ENCODE measurements at regions not wholly inside any gene's neighbourhood (a gene's known extent, or its start where the extent isn't known, plus 50 kb on each side); places are given as distances from the start of the nearest gene placed in this dataset.

DNA sequence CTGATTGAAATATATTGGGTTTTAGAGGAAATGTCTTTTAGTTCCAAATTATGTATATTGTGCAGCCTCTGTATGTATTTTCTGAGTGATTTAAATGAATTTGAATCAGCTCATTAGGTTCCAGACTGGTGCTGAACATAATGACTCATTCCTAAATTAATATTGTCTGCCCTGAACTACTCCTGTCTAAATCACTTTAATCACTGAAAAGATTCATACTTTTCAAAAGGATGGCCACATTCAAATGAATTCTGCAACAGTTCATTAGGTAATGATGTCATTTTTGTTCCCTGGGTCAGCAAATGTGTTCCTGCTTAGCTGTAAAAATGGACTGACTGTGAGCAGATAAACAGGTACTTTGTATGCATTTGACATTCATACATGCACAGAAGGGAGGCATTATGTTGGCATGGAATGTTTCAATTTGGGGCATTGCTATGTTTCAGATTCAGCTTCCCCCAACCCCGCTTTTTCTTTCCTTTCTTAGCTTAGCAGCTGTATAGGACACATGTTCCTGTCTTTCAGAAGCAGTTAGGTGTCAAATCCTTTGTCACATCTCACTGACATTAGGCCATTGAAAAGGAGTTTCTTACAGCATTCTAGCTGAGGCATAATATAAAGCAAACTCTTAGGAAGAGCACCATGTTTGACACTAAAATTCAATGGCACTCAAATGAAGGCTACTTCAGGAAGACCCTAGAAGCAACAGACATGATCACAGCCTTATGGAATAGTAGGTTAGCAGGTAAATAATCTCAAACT is 318.5 kb upstream of the ARPP21 start:
- no peak for DNase-seq

GRCh38 chr3:35322070-35322469 is 317.3 kb upstream of the ARPP21 start:
- DNase-seq, result no peak

- no peak for DNase-seq
These were observed 303.6 kb upstream of the ARPP21 start for GRCh38 chr3:35335703-35336102.

- no peak for DNase-seq
These were observed 302.7 kb upstream of the ARPP21 start for GRCh38 chr3:35336601-35337000.

DNA sequence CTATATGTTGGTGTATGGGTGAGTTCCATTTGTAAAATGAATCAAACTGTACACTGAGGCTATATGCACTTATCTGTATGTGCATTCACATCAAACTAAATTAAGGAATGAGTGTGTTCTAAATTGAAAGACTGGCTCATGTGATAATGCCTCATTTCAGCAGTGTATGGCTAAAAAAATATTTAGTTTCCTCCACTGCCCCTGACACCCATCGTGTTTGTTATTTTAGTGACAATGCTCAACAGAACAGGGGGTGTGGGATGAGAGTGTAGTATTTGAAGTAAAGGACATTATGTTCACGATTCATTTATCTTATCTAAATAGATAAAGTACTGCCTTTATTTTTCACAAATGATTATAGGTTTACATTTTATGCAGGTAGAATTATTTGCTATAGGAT is 301.1 kb upstream of the ARPP21 start:
- no peak for DNase-seq

DNA sequence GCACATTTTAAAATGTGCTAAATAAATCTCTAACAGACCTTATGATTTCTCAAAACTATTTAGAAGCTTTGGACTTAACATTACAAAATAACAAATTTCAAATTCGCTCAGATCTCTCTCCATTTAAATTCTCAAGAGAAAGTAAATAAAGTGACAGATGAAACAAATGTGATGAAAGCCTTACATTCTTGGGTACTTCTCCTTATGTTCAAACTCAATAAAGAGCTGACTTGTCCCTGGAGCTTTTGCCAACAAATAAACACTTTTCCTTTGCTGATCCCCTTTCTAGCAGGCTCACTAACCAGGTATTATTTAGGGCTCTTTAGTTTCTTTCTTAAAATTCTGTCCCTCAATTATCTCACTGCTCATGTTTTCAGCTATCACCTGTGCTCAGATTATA is 259.1 kb upstream of the ARPP21 start:
- DNase-seq, result no peak

DNA sequence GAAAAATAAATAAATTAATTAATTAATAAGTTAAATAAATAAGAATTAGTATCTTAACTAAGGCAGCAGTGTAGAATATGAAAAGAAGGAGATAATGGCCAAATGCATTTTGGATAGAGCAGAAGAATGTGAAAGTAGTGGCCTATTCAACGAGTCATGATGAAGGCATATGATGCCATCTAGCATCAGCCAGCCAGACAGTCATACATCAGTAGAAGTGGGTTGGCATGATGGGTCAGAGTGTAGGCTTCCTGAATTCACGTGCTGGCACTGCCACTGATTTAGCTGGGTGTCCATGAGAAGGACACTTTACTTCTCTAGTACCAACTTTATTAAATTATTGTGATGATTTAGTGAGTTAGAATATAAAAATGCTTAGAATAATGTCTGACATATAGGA is 256.1 kb upstream of the ARPP21 start:
- no peak for DNase-seq

- DNase-seq, result no peak
These were observed 255.4 kb upstream of the ARPP21 start for GRCh38 chr3:35383719-35384555.

DNA sequence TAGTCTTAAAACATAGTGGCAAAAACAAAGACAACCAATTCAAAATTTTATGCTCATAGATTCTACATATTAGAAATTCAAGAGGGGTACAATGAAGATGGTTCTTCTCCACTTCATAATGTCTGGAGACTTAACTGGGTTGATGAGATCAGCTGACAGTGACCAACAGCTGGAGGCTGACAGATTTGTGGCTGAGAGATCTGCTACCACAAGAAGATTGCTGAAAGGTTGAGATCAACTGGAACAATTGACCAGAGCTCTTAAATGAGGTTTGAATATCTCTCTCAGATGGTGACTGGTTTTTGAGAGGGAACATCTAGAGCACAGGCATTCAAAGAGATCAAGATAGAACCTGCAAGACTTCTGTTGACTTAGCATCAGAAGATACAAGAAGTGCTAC is 254.1 kb upstream of the ARPP21 start:
- no peak for DNase-seq

- DNase-seq, result no peak
These were observed 249.4 kb upstream of the ARPP21 start for GRCh38 chr3:35389907-35390306.

- no peak for DNase-seq
These were observed 247.1 kb upstream of the ARPP21 start for GRCh38 chr3:35392187-35392586.

- DNase-seq, result no peak
These were observed 245.2 kb upstream of the ARPP21 start for GRCh38 chr3:35393901-35394799.

DNA sequence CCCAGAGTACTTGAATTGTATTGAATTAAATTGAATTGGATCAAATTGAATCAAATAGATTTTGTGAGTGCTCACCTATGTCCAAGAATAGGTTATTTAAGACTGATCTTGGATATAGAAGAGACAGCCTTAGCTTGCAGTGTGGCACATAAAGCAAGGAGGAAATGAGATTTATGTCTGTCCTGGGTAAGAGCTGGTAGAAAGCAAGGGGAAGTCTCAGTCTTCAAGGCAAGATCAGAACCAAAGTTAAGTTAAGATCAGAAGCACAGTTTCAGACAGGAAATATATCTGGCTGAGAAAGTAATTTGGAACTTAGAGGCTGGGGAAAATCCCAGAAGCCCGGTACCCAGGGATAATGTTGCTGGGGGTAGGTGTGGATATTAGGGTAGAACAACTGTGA is 244.4 kb upstream of the ARPP21 start:
- DNase-seq, result no peak

DNA sequence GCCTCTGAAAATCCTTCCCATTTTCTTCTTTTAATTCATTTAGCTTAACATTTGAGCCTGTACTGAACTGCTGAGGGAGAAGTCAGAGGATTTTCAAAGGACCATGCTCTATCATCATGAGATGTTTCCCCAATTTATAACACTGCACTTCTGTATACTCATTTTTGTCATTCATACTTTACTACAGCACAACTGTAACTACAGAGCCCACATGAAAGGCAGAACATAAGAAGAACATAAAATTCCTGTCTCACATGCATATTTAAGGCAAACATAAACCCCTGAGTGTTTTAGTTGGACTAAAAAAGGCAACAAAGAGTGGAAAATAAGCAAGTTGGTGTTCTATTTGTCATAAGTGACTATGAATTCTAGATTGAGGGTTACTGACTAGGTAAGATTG is 237.7 kb upstream of the ARPP21 start:
- DNase-seq, result no peak

DNA sequence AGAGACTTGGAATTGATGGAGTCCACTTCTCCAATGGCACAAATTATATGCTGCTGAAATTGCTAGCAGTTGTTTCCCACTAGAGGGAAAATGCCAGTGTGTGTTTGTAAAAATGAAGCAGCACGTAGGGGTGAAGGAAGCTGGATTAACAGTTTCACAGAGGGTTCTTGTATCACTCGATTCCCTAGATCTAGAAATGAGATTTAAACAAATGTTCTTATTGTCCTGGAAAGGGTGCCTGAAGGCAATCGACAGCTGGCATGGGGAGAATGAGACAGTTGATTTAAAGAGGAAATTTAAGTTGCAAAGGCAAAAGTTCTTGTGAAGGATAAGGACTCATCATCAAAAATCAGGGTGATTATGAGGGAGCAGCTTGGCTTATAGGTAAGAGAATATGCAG is 234.8 kb upstream of the ARPP21 start:
- DNase-seq, result no peak

DNA sequence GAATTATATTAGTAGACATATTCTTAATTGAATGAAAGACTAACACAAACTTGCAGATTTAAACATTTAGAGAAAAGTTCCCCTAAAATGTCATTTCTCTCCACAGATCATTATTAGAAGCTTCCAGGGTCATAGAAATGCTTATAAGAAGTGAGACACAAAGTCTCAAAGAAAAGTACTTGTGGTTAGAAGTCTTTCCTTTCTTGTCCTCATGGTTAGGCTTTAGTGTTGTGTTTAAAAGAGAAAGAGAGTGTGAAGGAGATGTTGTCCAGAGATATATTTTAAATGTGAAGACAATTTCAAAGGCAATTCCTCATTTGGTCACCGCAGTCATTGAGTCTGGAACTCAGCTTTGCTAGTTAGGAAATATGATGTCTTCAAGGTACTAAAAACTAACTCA is 230.4 kb upstream of the ARPP21 start:
- no peak for DNase-seq

DNA sequence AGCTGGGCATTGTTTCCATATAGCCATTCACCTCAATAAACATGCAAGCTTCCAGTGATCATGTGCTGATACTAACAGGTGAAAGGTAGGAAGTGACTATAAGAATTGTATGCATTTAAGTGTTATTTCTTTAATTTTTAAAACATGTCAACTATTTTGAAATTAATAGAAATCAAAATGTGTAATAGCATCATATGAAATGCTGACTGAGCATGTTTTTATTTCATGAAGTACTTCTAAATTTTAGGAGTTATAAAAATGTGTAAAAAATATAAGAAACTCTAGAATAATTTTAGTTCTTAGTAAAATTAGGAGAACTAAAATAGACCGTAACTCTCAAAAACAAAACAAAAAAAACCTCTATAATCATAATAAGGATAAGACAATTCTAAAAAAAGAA is 229.3 kb upstream of the ARPP21 start:
- no peak for DNase-seq

DNA sequence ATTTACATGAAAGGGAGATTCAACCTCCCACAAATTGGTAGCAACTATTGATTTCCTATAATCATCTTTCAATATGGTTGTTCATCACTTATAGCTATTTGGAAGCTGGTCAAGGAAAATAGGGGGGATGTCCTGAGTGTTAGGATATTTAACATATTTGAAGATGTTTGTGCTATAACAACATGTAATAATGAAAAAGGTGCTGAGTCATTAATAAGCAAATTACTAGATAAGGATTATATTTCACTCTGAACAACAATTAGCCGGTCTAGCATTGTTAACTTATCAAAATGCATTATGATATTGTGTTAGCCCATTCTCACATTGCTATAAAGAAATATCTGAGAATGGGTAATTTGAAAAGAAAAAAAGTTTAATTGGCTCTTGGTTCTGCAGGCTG is 225.8 kb upstream of the ARPP21 start:
- no peak for DNase-seq

GRCh38 chr3:35417080-35417479 is 222.2 kb upstream of the ARPP21 start:
- DNase-seq, result no peak

DNA sequence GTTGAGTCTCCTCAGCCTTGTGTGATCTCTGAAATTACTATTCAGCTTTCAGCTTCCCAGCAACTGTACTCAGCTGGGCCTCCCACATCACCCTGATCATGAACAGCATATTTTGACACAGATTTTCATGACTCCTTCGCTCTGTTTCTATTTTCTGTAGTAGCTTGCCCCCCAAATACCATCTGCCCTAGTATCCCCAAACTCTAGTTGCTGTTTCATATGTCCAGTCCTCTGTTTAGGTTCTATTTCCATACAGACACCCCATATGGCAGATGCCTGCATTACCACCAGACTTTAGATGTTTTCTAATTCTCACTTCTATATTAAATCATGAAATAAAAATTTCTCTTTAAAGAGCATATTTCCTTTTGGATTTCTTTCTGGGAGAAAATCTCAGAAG is 217.2 kb upstream of the ARPP21 start:
- DNase-seq, result no peak

DNA sequence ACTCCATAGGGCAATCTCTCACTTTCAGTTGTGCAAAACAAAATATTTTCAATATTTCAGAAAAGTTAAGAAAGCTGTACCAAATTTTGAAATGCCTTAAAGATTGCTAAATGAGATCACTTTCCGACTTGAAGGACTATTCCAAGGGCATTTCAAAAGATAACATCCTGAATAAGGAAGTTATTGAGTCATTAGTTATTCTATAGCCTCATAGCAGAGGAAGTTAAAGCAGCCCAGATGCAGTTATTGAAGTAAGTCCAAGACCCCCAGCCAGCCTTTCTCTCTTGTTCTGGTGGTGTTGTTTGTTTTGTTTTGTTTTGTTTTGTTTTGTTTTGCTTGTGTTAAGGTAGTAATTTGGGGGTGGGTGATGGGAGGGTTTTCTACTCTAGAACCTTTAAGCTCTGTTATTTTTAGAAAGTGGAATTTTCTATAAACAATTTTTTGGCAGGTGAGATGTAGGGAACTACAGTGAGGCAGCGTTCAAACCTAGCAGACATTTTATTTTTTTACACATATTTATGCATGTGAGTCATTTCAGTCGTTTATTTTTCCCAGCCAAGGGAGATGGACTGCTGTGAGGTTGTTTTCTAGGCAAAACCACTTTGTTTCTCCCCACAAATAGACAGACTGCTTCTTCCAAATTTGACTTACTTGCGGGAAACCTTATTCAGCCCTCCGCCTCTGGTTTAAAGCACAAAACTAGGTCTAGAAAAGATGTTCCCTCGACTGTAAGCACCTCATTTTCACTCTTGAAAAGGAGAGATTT is 216.3 kb upstream of the ARPP21 start:
- DNase-seq, result no peak

DNA sequence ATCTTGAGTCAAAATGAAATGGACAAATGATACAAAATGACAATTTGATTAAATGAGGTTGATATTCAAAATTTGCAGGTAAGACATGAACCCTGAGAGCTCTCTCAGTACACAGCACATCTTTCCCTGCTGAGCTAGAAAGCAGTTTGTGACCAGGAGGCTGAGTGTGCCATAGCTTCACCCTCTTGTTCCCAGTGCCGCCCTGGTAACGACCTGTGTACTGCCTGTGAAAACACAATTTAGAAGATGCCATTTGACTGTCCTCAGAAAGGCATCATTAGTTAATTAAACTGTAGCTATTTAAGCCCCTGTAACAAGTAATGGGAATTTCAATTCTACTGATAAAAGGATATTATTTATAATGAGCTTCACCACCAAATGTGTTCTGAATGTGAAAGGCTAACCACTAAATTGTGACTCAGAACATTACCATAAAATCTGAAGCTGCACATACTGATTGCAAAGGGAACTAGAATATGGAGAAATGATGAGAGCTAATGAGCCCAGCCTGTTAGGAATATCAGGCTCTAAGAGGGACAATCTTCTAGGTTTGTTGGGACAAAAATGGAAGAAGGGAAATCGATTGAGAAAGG is 212.9 kb upstream of the ARPP21 start:
- DNase-seq, result no peak

Measured in T-helper 2 cell (primary cell).